Skeletal muscle cell (primary cell): ENCODE measurements at regions not wholly inside any gene's neighbourhood (a gene's known extent, or its start where the extent isn't known, plus 50 kb on each side); places are given as distances from the start of the nearest gene placed in this dataset.
A peak's percentile ranks its signal among the peaks of the same experiment; 100 is the strongest.

ENCODE experiments used
- DNase-seq: peaks from one replicate; pipeline ENCODE4 v3.0.0-alpha.2; 2010; ENCODE audit warnings: low read depth
- H3K4me3 ChIP-seq: 2 replicates; pipeline ENCODE4 v1.5.1; 2011; ENCODE audit warnings: low read depth, mild to moderate bottlenecking, control low read depth, low read length, moderate library complexity

DNA sequence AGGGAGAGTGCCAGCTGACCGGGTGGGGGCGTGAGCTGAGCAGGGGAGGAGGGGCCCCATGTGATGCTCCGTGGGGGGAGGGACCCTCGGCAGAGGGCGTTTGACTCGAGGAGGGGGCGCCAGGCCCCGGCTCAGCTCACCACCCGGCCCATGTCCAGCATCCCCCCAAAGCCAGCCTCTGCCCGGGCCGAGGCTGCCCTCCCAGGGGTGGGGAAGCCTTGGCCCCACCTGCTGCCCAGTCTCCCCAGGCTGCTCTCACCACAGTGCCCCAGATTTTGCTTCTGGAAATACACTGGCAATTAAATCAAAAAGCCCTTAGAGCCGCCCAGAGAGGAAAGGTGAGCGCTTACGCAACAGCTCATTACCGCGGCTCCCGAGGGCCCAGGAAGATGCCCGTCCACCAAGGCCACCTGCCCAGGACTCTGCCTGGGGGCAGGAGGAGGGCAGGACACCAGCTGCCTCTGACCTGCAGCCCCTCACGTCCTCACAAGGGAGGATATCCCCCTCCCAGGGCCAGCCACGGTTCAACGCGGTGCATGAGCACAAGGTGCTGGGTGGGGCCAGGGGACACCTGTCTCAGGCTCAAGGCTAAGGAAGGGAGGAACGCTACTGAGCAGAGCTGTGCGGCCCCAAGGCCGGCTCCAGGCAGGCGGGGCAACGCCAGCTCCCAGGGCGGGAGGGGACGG lies 70.0 kb upstream of the INPP5A start:
- no peak overlapping the region for H3K4me3 ChIP-seq
- DNase-seq, result no peak

- no peak for DNase-seq
- no peak overlapping the region for H3K4me3 ChIP-seq
Measured at GRCh38 chr10:132468216-132468615, 69.4 kb upstream of the INPP5A start.

- no peak for DNase-seq
- no peak overlapping the region for H3K4me3 ChIP-seq
Measured at GRCh38 chr10:132468651-132469050, 68.9 kb upstream of the INPP5A start.

DNA sequence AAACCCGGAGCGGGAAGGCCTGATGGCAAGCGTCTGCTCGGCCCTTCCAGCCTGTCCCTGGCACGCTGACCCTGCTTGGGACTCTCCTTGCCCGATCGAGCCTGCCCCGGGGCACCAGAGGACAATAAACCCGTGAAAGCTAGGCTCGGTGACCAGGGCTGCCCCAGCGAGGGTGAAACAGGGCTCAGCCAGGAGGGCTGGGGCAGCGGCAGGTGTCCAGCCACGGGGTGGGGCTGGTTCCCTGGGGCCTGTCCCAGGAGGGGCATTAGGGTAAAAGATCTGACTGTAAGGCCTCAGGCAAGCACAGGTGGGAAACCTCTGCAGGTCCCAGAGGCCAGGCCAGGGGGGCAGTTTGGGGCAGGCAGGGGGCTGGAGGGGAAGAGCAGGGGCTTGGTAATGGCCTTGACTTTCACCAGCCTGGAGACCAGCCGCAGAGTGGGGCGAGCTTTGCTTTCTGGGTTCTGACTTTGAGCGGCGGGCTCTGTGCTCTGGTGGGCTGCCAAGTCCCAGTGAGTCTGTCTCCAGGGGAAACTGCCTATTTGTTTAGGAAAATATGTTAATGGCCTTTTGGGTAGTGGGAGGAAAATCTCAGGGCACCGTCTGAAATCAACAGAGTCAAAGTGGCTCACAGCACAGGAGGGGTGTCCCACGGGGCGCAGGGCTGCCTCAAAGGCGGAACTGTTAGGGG lies 68.2 kb upstream of the INPP5A start:
- DNase-seq, result no peak
- no peak overlapping the region for H3K4me3 ChIP-seq

DNA sequence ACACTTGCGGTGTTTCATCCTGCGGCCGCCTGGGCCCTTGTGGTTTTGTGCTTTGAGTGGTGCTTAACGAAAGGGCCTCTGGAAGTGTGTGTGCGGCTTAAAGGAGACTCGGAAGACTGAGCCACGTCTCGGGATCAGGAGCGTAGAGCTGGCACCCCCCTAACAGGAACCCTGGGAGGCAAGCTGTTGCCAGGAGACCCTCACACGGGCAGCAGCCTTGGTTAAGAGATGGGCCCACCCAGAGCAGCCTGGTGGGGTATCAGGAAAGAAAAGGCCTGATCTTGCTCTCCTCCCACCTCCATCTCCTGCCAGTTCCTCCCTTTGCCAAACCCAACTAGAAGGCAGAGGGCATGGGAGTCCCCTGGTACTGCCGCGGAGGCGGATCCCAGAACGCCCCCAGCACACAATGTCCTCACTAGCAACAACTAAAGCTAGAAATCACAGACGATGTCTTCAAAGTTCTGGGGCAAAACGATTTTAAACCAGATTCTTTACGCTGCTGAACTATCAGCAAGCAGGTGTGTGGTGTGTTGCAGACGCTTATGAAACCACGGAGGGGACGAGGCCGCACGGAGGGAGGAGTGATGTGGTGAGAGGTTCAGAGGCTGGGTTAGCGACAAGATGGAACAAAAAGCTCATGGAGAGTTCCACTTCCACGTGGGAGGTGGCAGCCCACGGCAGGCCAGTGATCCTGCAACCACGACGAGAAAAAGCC lies 67.0 kb upstream of the INPP5A start:
- no peak overlapping the region for H3K4me3 ChIP-seq
- DNase-seq, result no peak

DNA sequence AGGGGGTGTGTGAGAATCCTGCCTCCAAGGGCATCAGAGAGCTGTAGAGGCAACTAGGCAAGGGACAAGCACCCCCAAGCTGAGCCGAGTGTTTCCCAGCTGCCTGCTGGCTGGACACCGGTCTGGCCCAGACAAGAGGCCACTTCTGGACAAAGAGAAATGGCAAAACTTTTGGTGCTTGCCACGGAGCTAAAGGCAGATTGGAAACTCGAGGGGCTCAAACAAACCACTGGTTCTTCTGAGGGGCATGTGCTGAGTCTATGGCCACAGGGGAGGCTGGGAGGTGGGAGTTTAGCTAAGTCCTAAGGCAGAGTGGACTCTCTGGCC lies 66.5 kb upstream of the INPP5A start:
- no peak for DNase-seq

DNA sequence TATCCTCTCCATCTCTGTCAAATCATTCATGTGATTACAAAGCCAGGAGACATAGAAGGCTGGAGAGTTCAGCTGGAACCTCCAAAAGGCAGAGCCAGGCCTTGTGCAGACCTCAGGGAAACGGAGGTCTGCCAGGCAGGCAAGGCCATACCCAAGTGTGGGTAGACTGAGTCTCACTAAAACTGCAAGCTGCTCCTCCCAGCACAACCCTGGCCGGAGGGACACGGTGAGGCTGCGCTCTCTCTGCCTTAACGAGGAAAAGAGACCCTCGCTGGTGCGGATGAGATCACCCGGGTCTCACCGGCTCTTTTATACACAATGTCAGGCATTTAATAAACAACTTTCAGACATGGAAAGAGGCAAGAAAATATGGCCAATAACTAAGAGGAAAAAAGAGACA lies 66.1 kb upstream of the INPP5A start:
- DNase-seq, result no peak

More for the DNA sequence above, 66.5 kb upstream of the INPP5A start:
- no peak overlapping the region for H3K4me3 ChIP-seq

GRCh38 chr10:132475086-132475485 lies 62.5 kb upstream of the INPP5A start:
- no peak for DNase-seq
- no peak overlapping the region for H3K4me3 ChIP-seq

More for the DNA sequence above, 66.1 kb upstream of the INPP5A start:
- no peak overlapping the region for H3K4me3 ChIP-seq

- no peak for DNase-seq
- H3K4me3 ChIP-seq, result no peak overlapping the region
Measured at GRCh38 chr10:132476146-132477065, 61.2 kb upstream of the INPP5A start.

GRCh38 chr10:132477066-132477397 lies 60.6 kb upstream of the INPP5A start:
- no peak for DNase-seq

DNA sequence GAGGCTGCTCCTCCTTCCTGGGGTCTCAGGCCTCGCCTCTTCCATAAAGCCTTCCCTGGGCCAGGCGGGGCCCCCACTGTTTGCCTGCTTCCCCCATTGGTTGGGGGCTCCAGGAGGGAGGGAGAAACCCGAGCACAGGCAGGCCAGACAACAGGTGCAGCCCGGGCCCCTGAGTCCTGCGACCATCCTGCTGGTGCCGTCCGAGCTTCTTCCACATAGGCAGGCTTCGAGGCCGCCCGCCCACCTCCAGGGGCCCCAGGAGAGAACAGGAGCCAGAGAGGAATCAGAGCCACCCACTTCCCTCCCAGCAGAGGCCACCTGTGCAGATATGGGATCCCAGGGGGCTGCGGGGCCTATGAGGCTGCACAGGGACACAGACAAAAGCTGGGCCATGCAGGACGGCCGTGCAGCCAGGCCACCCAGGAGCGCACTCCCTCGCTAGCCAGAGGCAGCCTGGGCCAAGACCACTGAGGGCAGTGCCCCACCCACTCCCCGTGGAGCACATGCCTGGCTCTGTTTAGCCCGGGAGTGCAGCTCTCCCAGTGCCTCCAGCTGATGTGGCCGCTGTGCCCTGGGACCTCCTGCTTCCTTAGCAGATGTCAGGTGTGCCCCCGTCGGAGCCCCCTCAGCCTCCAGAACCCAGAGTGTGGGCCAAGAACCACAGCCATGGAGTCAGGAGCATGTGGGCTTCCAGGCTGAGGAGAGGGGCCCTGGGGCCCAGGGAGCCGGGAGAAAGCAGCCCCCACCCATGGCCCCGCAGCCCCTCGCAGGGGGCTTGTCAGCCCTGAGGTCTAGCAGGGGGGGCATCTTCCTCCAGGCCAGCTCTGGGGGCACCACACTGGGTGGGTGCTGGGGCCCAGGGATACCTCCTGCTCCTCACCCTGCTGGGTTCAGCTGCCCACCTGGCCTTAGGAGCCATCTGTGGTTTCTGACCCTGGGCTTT lies 59.9 kb upstream of the INPP5A start:
- H3K4me3 ChIP-seq, result no peak overlapping the region
- no peak for DNase-seq

More at GRCh38 chr10:132477066-132477397, 60.6 kb upstream of the INPP5A start:
- no peak overlapping the region for H3K4me3 ChIP-seq

GRCh38 chr10:132478341-132479023 lies 59.1 kb upstream of the INPP5A start:
- H3K4me3 ChIP-seq, result no peak overlapping the region

GRCh38 chr10:132479024-132479602 lies 58.5 kb upstream of the INPP5A start:
- H3K4me3 ChIP-seq, result no peak overlapping the region
- DNase-seq, result no peak

More at GRCh38 chr10:132478341-132479023, 59.1 kb upstream of the INPP5A start:
- DNase-seq, result no peak

- DNase-seq, result no peak
Measured at GRCh38 chr10:132479603-132480221, 57.9 kb upstream of the INPP5A start.

GRCh38 chr10:132480356-132480755 lies 57.2 kb upstream of the INPP5A start:
- no peak for DNase-seq
- H3K4me3 ChIP-seq, result no peak overlapping the region

More at GRCh38 chr10:132479603-132480221, 57.9 kb upstream of the INPP5A start:
- no peak overlapping the region for H3K4me3 ChIP-seq

DNA sequence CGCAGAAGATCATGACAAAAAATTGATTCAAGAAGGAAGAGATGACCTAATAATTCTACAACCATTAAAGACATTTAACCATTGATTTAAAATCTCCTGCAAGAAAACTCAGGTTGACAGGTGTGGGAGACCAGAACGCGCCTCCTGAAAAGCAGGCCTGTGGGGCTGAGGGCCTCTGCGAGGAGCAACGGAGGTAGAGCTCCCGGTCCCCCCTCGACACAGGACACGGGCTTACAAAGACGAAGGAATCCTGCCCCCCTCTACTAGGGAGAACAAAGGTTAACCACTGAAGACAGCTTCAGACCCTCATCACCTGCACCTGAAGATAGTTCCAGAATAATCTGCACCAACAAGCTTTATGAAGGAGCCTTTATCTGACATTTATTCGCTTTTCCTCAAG lies 55.9 kb upstream of the INPP5A start:
- H3K4me3 ChIP-seq, result no peak overlapping the region
- DNase-seq, result no peak

DNA sequence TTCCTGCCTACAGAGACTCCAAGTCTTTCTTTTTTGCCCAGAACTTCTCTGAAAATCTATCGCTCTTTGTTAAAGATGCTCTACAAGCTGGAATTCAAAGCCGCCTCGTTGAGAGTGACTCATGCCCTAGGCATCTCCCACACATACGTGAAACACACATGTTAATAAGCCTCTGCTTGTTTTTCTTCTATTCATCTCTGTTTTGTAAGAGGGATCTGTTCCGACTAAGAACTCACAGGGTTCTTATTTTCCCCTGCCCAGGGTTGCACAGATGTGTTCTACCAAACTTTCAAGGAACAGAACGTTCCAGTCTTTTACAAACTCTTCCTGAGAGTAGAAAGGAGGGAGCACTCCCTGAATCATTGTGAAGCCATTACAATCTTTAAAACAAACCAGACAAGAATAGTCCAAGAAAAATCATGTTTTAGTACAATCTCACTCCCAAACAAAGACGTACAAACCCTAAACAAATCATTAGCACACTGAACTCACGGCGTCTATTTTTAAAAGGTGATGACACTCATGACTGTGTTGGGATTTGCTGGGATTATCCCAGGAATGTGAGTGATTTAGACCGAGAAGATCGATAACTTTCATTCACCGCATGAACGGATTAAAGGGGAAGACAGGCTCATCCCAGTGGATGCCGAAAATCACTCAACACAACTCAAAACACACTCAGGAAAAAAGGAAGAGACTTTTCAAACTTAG lies 55.3 kb upstream of the INPP5A start:
- no peak overlapping the region for H3K4me3 ChIP-seq
- peak; percentile 88 for DNase-seq
